DMS79 treated with DMSO at 0.1 percent for 48 hours (cell line): ENCODE measurements at regions not wholly inside any gene's neighbourhood (a gene's known extent, or its start where the extent isn't known, plus 50 kb on each side); places are given as distances from the start of the nearest gene placed in this dataset.

ENCODE experiments used
- DNase-seq: peaks from one replicate; lab custom pipeline; 2025; lab: John Stamatoyannopoulos, UW

DNA sequence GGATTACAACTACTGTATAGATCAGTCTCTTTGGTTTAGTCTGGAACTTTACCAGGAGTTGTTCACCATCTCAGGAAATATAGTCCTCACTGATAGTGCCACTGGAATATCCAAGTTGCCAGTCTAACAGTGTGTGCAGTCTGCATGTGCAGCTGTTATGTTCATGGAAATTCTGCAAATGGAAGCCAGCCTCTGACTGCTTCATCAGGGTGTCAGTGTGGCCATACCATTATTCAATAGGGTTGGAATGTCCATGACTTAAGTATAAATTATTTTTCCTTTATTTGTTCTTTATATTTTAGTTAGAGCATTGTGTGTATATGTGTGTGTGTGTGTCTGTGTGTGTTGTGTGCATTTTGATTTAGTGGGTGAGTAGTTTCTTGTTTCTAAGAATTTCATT lies 51.8 kb downstream of the C11orf96 start:
- DNase-seq: no peak

GRCh38 chr11:43996318-43996717 lies 51.5 kb upstream of the ACCSL start:
- no peak for DNase-seq

GRCh38 chr11:43997022-43997660 lies 50.6 kb upstream of the ACCSL start:
- peak; percentile 25 for DNase-seq
